CD4-positive, alpha-beta T cell (primary cell): ENCODE measurements at regions not wholly inside any gene's neighbourhood (a gene's known extent, or its start where the extent isn't known, plus 50 kb on each side); places are given as distances from the start of the nearest gene placed in this dataset.

Source experiments
- ATAC-seq: fragments of 200-7000 bp; cut with Tn5 transposase; one replicate; pipeline ENCODE4 v1.10.0; 2022; ENCODE audit warnings: mild to moderate bottlenecking; ENCODE audit not compliant: poor library complexity
- CTCF ChIA-PET: fragments of 350-600 bp; sonication (Branson Sonifier 250); formaldehyde crosslinking; loops from one replicate; lab custom pipeline; 2021; ENCODE audit warnings: antibody characterized with exemption, inconsistent platforms; lab: Charles Lee
- POLR2A ChIA-PET: fragments of 350-600 bp; sonication (Branson Sonifier 250); formaldehyde crosslinking; loops from one replicate; lab custom pipeline; 2021; ENCODE audit warnings: antibody characterized with exemption, inconsistent platforms; lab: Charles Lee
- DNase-seq, 14 experiments: peaks; one replicate each; pipeline ENCODE4 v3.0.0-alpha.2; 2013 to 2020; ENCODE audit warnings: mixed read lengths in 2 of 14
- H3K27ac ChIP-seq, 2 donors: one replicate each; pipeline versions ENCODE4 v1.5.1 to v1.7.0; 2013; ENCODE audit warnings: low read length in 2 of 2, low read depth in 1 of 2, mild to moderate bottlenecking in 1 of 2
- H3K27me3 ChIP-seq, 2 experiments: 1 replicate in 1 of 2; 2 replicates in 1 of 2; pipeline versions ENCODE4 v1.6.1 to v1.7.0; 2013; ENCODE audit warnings: low read length in 2 of 2, control low read depth in 1 of 2, mild to moderate bottlenecking in 1 of 2, moderate library complexity in 1 of 2; ENCODE audit not compliant: insufficient read depth in 2 of 2, control insufficient read depth in 1 of 2
- H3K36me3 ChIP-seq: one replicate; pipeline ENCODE4 v1.6.1; 2013; ENCODE audit warnings: low read length, control low read depth; ENCODE audit not compliant: insufficient read depth
- H3K4me1 ChIP-seq: one replicate; pipeline ENCODE4 v1.6.1; 2013; ENCODE audit warnings: low read length, control low read depth; ENCODE audit not compliant: insufficient read depth
- H3K4me3 ChIP-seq: one replicate; pipeline ENCODE4 v1.5.1; 2013; ENCODE audit warnings: mild to moderate bottlenecking, low read length, moderate library complexity
- H3K9me3 ChIP-seq, 2 experiments: 1 replicate in 1 of 2; 2 replicates in 1 of 2; pipeline versions ENCODE4 v1.6.1 to v1.7.0; 2013; ENCODE audit warnings: low read length in 2 of 2, mild to moderate bottlenecking in 2 of 2, control low read depth in 1 of 2, moderate library complexity in 1 of 2; ENCODE audit not compliant: control insufficient read depth in 1 of 2, insufficient read depth in 1 of 2
- H3K27ac Mint-ChIP-seq: one replicate; pipeline ENCODE4 v1.8.0; 2020; ENCODE audit warnings: mixed read lengths
- H3K27me3 Mint-ChIP-seq: one replicate; pipeline ENCODE4 v1.8.0; 2021; ENCODE audit warnings: mixed read lengths
- H3K36me3 Mint-ChIP-seq: one replicate; pipeline ENCODE4 v1.8.0; 2021; ENCODE audit warnings: low read depth, mixed read lengths
- H3K4me1 Mint-ChIP-seq: one replicate; pipeline ENCODE4 v1.8.0; 2021; ENCODE audit warnings: low read depth, mixed read lengths
- H3K4me3 Mint-ChIP-seq: one replicate; pipeline ENCODE4 v1.8.0; 2020; ENCODE audit warnings: mild to moderate bottlenecking, mixed read lengths
- H3K9me3 Mint-ChIP-seq: one replicate; pipeline ENCODE4 v1.8.0; 2020; ENCODE audit warnings: mixed read lengths
- CTCF ChIP-seq: fragments of 200-600 bp; IDR thresholded peaks from one replicate; pipeline ENCODE4 v1.8.0; 2022; ENCODE audit warnings: antibody characterized with exemption, mild to moderate bottlenecking
- intact Hi-C, 2 experiments: fragments of 100-400 bp; cut with DNase I in 1 of 2; cut with micrococcal nuclease in 1 of 2; formaldehyde crosslinking; loops; one replicate each; pipeline versions ENCODE4 v1.15.1 to v1.9.0; 2023 to 2025; cut with DNase I, micrococcal nuclease

GRCh38 chr10:78511324-78512204 is 477.9 kb downstream of the RPS24 start:
- DNase-seq (no peak), ATAC-seq (no peak)
- Histone ChIP-seq H3K27me3 (no peaks in the 10 kb centered on the region), H3K27ac (no peak overlapping the region), H3K4me1 (no peaks in the 10 kb centered on the region), H3K9me3 (no peaks in the 10 kb centered on the region), H3K4me3 (no peak overlapping the region), H3K36me3 (no peaks in the 10 kb centered on the region)
- no peaks in the 10 kb centered on the region for H3K27me3 Mint-ChIP-seq
- H3K36me3 Mint-ChIP-seq = no peaks in the 10 kb centered on the region
- no peaks in the 10 kb centered on the region for H3K4me1 Mint-ChIP-seq
- CTCF ChIA-PET = no interaction called here
- no peak overlapping the region for H3K4me3 Mint-ChIP-seq
- POLR2A ChIA-PET = no interaction called here
- TF ChIP-seq CTCF = no peak
- H3K9me3 Mint-ChIP-seq = no peaks in the 10 kb centered on the region
- H3K27ac Mint-ChIP-seq = no peak overlapping the region
- intact Hi-C loops = loop anchor here in 1 of 2 experiments (10.0 kb wide), 1 partner anchor 683 kb away; no protein-coding TSS in a partner anchor

GRCh38 chr10:78512205-78512550 is 478.5 kb downstream of the RPS24 start:
- H3K27me3 ChIP-seq = peaks cover 0 to 2% of the 10 kb centered on the region in 2 experiments
- no peaks in the 10 kb centered on the region for H3K9me3 ChIP-seq
- no peak overlapping the region for H3K27ac ChIP-seq
- no peaks in the 10 kb centered on the region for H3K36me3 ChIP-seq
- Mint-ChIP-seq H3K36me3 (no peaks in the 10 kb centered on the region), H3K9me3 (no peaks in the 10 kb centered on the region), H3K27me3 (no peaks in the 10 kb centered on the region), H3K27ac (no peak overlapping the region), H3K4me1 (no peaks in the 10 kb centered on the region), H3K4me3 (no peak overlapping the region)
- ChIA-PET CTCF (no interaction called here), POLR2A (no interaction called here)
- no peak for TF ChIP-seq CTCF
- intact Hi-C loops = loop anchor here in 1 of 2 experiments (10.0 kb wide), 1 partner anchor 683 kb away; no protein-coding TSS in a partner anchor
- DNase-seq (no peak), ATAC-seq (no peak)
- H3K4me1 ChIP-seq = no peaks in the 10 kb centered on the region
- H3K4me3 ChIP-seq = no peak overlapping the region

GRCh38 chr10:78513330-78513729 is 479.7 kb downstream of the RPS24 start:
- Mint-ChIP-seq H3K27me3 (no peaks in the 10 kb centered on the region), H3K36me3 (no peaks in the 10 kb centered on the region), H3K27ac (no peak overlapping the region), H3K9me3 (no peaks in the 10 kb centered on the region), H3K4me1 (no peaks in the 10 kb centered on the region), H3K4me3 (no peak overlapping the region)
- no peaks in the 10 kb centered on the region for H3K4me1 ChIP-seq
- DNase-seq = no peak
- H3K27ac ChIP-seq = no peak overlapping the region
- H3K27me3 ChIP-seq = peaks cover 0 to 2% of the 10 kb centered on the region in 2 experiments
- ChIA-PET POLR2A (no interaction called here), CTCF (no interaction called here)
- ATAC-seq = no peak
- no peaks in the 10 kb centered on the region for H3K36me3 ChIP-seq
- no peak for TF ChIP-seq CTCF
- intact Hi-C loops = loop anchor here in 1 of 2 experiments (10.0 kb wide), 1 partner anchor 681 kb away; no protein-coding TSS in a partner anchor
- H3K4me3 ChIP-seq = no peak overlapping the region
- H3K9me3 ChIP-seq = no peaks in the 10 kb centered on the region
